OCI-M2 (cell line): ENCODE measurements at regions not wholly inside any gene's neighbourhood (a gene's known extent, or its start where the extent isn't known, plus 50 kb on each side); places are given as distances from the start of the nearest gene placed in this dataset.
"Not testable (repeated sequence)": the region's sequence is repeated elsewhere in the genome, so short reads cannot be mapped to it uniquely, and the experiment has no call there.

ENCODE experiments used
- DNase-seq: peaks from one replicate; lab custom pipeline; 2025; ENCODE audit not compliant: unreplicated experiment; lab: John Stamatoyannopoulos, UW

DNA sequence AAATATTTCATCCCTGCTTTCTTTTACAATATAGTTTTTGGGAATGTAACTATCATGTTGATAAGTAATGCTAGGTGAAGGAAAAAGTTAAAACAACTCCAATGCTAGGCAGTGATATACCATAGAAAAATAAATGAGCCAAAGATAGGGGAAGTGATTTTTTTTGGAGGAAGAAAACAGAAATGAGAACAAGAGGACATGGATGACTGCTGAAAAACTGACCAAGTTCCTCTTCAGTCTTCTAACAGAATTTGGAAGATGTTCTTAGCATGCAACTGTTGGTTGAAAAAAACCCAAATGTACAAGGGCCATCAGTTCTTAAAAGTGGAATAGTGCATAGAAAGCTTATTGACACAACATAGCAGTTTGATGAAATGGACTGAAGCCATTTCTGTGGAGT is 262.5 kb upstream of the STARD13 start:
- DNase-seq = no peak

DNA sequence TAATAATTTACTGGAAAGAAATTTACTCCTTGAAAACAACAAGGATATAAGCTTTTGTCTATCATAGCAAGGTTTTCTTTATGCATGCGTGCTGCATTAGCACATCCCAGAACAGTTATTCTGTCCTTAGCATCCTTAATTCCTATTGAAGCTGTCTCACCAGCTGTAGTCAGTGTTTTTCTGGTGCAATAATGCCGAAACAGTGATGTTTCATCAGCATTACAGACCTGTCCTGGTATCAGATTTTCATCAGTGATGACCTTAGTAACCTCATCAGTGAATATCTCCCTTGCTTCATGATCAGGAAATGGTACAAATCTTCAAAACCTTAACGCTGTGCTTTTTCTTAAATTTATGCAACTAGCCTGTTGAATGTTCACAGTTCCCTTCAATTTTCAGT is 264.7 kb upstream of the STARD13 start:
- no peak for DNase-seq

DNA sequence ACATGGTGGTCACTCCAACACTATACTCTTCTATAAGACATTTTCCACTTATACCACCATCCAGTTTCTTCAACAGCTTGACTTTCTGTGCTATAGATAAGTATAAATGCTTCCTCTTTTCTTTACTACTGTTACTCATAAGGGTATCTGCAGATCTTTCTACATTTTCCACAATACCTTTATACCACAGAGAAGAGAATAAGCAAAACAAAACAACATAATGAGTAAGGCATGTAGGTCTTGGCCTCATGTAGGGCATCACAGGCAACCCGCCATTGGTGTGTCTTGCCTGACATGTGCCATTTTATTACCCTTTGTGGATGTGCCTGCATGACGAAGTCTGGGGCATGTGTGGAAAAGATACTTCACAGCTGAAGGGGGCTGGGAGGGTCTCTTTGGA is 265.3 kb upstream of the STARD13 start:
- DNase-seq = no peak

DNA sequence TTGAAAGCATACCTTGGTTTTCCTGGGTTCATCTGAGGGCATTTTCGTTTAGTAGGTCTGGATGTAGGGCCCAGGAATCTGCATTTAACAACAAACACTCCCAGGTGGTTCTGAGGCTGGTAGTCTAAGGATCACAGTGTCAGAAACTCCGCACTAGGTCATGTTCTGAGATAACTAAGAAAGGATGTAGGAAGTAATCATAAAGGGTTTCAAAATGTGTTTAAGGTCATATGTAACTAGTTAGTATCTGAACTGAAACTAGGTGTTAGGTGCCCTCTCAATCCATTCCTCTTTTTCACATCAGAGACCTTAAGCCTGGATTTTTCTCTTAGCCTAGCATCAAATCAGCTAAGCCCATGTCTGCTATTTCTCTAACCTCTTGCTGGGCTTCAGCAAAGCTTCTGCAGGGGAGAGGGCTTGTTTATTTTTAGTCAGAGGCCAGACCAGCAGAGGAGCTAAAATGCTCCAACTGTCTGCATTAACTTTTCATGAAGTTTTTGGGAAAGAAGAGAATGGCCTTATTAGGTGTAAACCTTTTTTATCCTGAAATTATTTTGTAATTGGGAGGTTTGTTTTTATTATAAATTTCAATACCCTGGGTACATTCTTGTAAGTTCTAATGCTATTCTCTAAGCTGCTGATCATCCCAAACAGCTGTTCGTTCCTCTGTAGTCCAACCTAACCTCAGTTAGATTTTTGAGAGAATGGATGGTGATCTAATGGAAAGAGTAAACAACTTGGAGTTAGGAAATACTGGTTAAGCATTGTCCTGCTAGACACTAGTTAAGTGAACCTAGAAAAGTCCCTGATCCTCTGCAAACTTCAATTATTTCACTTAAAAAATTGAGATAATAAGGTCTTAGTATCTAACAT is 262.8 kb upstream of the RFC3 start:
- DNase-seq = no peak

DNA sequence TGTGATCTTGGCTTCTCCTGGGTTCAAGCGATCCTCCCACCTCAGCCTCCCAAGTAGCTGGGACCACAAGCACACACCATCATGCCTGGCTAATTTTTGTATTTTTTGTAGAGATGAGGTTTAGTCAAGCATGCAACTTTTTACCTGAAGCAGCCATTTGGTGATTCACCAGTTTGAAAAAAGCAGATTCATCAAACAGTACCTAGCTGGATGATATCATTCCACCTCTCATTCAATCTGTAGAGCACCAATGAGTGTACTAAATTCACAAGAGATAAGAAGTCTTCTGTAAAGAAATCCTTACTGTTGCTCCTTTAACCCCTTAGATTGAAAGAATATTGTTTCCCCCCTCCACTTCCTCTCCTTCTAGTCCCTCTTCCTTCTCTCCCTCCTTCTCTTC is 261.1 kb upstream of the RFC3 start:
- DNase-seq = no peak

DNA sequence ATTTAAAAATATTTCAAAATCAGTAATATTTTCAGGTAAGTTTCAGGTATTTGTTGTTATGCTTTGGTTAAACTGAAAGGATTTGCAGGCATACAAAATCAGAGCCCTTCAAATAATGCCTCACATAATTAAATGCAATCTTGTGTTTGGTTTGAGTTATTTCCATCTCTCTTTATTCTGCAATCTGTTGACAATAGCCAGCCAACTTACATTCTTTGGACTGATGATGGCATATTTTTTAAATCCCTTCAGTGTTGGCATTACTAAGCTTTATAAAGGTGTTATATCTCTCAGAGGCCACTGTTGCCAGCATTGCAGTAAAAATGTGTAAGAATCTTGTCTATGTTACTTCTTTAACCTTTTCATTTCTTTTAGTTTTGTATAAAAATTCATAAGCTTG is 257.2 kb upstream of the RFC3 start:
- no peak for DNase-seq

DNA sequence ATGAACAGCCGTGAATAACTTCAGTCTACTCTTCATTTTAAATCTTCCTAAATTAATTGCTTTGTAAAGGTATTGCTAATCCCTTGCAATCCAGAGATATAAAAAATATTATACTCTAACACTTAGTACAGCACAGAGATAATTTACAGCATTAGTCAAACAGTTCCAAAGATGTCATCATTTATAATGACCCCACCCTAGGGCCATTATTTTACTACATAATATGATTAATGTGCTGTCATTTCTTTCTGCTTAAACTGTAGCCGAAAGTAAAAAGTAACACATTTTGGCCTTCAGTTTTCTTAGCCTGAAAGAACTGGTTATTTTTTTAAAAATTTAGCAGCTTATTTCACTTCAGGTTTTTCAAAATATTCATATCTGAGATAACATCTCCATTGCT is 256.3 kb upstream of the RFC3 start:
- no peak for DNase-seq

DNA sequence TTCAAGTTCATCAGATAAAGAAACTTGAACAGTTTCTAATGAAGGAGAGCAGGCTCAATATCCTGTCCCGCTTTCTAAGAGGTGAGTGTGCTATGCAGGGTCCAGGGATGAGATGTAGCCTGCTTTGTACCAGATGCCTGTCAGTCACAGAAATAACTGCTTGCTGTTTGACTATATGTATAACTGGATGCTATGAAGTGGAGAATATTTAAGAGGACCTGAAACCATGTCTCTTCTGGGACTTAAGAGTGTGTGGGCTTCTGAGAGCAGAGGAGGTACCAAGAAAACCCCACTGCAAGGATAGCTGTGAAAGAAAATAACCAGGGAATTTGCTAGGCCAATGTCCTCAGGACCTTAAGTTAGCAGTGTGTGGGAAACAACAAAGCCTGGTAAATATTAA is 246.3 kb upstream of the RFC3 start:
- DNase-seq = no peak

DNA sequence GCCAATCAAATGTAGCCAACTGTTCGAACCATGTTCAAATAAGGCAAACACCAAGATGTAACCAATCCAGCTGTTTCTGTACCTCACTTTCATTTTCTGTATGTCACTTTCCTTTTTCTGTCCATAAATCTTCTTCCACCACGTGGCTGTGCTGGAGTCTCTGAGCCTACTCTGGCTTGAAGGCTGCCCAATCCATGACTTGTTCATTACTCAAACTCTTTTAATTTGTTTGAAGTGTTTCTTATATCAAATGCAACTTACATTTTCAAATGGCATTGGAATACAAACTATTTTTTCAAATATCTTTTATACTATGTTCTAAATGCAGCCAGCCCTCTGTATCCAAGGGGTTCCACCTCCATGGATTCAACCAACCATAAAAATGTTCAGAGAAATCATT is 245.6 kb upstream of the RFC3 start:
- not testable (repeated sequence) for DNase-seq

DNA sequence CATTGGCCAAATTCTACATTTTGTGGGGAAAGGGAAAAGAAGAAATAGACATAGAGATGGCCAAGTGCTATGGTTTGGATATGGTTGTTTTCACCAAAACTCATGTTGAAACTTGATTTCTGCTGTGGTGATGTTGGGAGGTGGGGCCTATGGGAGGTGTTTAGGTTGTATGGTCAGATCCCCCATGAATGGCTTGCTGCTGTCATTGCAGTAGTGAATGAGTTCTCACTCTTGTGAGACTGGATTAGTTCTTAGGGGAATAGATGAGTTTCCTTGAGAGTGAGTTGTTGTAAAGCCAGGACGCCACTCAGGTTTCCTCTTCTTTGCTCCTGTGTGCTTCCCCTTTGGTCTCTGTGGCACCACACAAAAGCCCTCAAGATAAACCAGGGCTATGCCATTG is 242.6 kb upstream of the RFC3 start:
- DNase-seq = no peak

DNA sequence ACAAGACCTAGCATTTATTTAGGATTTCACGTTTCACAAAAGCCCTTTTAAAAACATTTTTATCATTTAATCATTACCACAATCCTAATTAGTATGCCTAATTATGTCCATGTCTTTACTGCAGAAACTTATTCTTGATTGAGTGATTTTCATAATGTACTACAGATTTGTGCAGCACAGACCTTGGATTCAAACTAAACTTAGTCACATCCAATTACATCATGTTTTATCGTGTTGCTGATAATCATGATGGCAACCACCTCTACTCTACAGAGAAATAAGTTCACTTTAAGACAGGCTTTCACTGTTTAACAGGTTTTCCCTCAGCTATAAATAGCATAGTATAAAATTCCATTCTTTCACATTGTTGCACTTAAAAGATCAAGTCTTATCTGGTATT is 240.9 kb upstream of the RFC3 start:
- DNase-seq = no peak

DNA sequence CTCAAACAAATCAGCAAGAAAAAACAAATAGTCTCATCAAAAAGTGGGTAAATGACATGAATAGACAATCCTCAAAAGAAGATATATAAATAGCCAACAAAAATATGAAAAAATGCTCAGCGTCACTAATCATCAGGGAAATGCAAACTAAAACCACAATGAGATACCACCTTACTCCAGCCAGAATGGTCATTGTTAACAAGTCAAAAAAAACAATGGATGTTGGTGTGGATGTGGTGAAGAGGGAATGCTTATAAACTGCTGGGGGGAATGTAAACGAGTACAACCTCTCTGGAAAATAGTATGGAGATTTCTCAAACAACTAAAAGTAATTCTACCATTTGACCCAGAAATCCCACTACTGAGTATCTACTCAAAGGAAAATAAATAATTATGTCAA is 239.2 kb upstream of the RFC3 start:
- DNase-seq = no peak

DNA sequence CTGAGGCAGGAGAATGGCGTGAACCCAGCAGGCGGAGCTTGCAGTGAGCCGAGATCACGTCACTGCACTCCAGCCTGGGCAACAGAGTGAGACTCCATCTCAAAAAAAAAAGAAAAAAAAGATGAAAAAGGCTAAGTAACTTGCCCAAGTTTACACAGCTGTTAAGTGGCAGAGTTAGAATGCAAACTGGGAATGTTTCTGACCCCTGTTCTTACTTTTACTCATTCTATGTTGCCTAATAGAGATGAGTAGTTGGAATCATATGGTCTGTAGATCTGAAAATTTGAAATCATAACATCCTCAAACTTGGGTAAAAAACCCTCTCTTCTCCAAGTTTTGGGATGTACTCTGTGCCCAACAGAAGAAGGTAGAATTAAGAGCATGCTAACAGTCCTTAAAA is 235.8 kb upstream of the RFC3 start:
- DNase-seq = no peak

DNA sequence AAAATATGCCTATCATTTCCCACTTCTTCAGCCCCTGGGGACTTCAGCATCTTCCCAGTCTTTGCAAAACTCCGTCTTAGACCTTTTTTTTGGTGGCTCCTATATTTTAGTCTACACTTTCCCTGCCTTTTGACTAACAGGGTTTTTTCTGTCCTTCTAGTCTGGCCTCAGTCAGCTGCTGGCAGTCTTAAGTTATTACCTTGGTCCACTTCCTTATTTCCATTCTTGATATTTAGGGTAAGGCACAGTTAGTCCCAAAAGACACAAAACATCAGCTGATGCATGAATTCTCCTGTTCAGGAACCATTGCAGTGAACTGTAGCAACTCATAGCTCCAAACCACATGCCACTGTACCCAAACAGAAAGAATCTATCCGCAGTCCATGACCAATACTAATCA is 234.6 kb upstream of the RFC3 start:
- DNase-seq = no peak

DNA sequence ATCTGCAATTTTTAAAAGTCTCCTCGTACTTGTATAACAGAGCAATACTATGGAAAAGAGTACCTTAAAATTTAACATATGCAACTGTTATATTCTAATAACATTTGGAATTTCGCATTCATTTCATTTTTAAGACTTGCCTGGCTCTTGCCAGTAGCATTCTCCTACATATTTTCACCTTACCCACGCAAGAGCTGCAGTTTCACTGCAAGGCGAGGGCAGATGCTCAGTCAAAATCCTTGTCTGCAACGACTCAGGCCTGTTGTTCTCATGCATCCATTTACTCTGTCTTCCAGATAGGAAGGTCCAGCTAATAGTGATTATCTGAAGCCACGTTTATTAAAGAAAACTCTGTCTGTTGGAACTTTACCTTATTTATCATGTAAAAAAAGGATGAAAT is 227.0 kb upstream of the RFC3 start:
- DNase-seq = no peak

DNA sequence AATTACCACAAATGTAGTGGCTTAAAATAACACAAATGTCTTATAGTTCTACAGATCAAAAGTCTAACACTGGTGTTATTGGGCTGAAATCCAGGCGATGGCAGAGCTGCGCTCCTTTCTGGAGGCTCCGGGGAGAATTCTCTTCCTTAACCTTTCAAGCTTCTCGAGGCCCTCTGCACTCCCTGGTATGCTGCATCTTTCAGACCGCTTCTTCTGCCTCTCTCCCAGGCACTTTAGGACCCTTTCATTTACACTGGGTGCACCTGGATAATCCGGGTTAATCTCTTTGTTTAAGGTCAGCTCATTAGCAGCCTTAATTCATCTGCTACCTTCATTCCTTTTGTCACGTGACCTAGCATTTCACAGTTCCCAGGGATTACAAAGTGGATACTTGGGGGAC is 211.3 kb upstream of the RFC3 start:
- DNase-seq = no peak

DNA sequence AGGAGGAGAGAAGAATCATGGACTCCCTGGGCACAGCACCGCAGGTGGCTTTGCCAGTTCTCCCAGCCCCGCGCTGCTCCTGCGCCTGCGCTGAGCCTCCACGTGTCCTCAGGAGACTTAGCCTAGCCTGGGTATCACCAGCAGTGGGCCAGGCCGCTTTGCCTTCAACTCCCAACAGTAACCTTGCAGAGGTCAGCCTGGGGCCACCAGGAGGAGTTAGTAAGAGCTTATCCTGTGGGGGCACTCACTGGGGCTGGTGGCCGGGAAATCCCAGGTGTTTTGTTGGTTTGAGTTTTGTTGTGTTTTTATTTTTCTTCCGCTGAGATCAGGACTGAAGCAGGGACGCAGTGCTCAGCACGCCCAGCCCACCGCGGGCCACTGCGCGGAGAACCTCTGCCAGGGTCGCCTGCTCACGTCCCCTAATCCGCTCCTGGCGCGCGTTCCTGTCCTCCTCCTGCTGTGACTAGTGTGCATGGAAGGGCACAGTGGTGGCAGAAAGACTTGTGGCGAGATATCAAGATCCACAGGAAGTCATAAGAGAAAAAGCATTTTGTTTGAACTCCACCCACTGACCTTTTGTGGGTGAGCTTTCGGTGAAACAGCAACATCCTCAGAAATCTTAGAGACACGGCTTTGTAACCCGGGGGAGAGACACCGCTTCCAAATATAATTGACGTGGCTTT is 207.4 kb upstream of the RFC3 start:
- no peak for DNase-seq

DNA sequence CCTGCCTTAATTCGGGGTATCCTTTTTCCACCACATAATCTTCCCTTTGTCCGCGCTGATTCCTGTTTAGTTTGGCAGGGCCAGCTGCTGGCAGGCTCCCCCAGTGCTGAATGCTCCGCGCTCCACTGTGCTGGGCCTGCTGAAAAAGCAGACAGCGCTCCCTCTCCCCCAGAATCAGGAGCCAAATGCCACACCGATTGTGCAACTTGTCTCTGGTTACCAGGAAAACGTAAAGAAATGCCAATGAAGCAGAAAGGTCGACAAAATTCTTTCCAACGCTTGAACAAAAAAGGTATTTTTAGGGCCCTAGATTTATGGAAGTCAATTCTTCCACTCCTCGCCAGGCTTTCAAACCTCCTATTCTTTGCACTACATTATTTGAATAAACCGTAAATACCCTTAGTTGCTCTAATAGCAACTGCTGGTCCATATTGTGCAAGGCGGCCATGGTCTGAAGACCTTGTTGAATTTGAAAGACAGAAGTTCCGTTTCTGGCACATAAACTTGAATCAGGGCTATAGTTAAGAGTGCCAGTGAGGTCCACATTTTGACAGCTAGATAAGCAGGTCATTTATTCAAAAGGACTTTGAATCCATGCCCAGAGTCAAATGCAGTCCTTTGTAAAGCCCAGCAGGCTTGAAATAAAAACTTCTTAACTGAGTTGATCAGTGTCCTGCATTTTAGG is 206.7 kb upstream of the RFC3 start:
- DNase-seq = no peak

DNA sequence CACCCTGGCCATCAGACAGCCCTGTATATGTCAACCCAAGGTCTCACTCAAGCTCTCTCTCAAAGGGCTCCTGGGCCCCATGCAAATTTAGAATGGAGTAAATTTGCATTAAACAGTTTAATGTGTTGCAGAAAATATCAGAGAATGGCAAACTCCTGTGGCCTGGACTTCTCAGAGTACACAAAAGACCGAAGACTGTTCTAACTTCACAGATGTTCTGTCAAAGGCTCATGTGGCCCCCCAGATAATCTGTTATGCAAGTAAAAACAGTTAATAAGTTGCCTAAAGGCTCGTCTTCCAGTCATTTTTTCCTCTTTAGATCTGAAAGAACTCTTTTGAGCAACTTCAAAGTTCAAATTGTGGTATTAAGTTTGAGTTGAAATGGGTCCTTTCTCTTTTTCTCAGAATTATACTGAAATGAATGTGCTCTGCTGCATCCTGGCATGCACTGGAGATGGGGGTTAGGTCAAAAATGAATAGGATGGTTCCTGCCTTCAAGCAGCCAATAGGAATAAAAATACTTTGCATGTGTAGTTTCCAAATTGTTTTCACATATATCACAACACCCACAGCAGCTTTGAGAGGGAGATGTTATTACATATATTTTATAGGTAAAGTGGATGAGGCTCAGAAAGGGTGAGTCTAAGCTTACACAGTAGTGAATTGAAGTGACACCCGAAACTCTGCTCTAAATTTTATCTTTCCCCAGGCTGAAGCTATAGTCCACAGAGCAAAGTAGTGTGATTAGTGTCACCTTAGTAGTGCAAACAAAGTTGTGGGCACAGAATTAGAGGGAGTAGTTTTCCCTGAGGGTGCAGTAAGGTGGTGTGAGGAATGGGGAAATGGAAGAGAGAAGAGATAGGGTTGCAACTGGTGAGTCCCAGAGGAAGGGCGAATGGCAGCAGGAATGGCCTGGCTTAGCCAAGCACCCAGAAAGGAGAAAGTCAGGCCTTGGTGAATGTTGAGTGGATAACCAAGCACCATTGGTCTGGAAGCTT is 205.0 kb upstream of the RFC3 start:
- DNase-seq = no peak

DNA sequence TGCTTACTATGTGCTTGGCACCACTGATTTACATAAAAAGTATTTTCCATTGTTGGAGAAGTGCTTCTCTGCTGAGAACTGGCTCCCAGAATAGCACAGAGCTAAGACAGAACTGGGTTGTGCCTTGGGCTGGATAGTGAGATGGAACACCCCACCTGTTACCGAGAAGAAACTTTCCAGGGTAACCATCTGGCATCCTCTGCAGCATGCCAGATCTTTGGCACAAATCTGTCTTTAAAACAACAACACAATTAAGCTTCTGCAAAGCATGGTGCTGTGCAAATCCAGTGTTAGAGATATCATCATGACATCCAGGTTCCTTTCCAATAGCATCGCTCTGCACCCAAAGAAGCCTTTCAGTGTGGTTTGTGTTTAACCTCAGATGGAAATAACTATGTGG is 202.5 kb upstream of the RFC3 start:
- no peak for DNase-seq

DNA sequence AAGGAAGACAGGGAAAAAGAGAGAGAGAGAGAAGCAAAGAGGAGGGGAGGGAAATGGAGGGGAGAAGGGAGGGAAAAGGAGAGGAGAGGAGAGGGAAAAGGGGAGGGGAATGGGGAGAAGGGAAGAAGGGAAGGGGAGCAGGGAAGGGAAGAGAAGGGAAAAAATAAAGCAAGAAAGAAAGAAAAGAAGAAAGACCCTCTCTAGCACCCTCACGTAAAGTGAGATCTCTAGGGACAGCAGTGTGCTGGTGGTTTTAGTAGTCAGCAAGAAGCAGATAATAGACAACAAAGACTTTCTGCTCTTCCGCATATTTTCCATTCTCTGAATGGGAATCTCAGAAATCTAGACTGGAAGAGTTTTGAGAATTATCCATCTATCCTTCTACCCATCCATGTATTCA is 201.8 kb upstream of the RFC3 start:
- DNase-seq = no peak
